Hepatocyte (in vitro differentiated cells): ENCODE measurements at regions not wholly inside any gene's neighbourhood (a gene's known extent, or its start where the extent isn't known, plus 50 kb on each side); places are given as distances from the start of the nearest gene placed in this dataset.

Source experiments
- EZH2 ChIP-seq: fragments of 200-600 bp; sonication (generic); IDR thresholded peaks from 2 replicates; pipeline ENCODE4 v1.6.1; 2016; ENCODE audit warnings: antibody characterized with exemption, mild to moderate bottlenecking, borderline replicate concordance
- TF ChIP-seq, protein P1 (sequence below): fragments of 200-600 bp; sonication (generic); IDR thresholded peaks from 2 replicates; pipeline ENCODE4 v1.5.1; 2016; ENCODE audit warnings: antibody characterized with exemption, mild to moderate bottlenecking; ENCODE audit not compliant: poor library complexity

DNA sequence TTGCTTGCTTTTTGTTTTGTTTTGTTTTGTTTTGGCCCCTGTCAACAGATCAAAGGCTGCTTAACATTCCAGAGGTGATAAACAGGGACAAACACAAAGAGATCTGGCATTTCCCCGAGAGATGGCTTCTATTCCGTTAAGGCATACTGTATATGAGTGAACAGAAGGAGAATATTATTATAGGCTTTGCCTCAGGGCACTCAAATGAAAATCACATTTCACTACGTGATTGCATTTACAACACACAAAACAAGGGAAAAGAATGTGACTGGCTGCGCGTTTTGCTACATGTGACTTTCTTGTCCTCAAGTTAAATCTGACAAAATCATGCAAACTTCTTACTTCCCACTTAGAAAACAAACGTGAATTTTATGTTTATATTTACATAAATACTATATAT lies 1037.9 kb upstream of the DDX18 start:
- TF ChIP-seq, protein P1, sequence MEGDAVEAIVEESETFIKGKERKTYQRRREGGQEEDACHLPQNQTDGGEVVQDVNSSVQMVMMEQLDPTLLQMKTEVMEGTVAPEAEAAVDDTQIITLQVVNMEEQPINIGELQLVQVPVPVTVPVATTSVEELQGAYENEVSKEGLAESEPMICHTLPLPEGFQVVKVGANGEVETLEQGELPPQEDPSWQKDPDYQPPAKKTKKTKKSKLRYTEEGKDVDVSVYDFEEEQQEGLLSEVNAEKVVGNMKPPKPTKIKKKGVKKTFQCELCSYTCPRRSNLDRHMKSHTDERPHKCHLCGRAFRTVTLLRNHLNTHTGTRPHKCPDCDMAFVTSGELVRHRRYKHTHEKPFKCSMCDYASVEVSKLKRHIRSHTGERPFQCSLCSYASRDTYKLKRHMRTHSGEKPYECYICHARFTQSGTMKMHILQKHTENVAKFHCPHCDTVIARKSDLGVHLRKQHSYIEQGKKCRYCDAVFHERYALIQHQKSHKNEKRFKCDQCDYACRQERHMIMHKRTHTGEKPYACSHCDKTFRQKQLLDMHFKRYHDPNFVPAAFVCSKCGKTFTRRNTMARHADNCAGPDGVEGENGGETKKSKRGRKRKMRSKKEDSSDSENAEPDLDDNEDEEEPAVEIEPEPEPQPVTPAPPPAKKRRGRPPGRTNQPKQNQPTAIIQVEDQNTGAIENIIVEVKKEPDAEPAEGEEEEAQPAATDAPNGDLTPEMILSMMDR, result no peak
- no peak for TF ChIP-seq EZH2
